ENCODE measurements at regions not wholly inside any gene's neighbourhood (a gene's known extent, or its start where the extent isn't known, plus 50 kb on each side); places are given as distances from the start of the nearest gene placed in this dataset.

- FAIRE-seq (no peak), DNase-seq (ENCODE audit: insufficient read length, low spot score) (no peak)
- no peak for TF ChIP-seq POU2F2 (IDR thresholded peaks at IDR 0.05; ENCODE audit: low read depth, low read length)
Measured at GRCh38 chr1:88029899-88030298, 654.2 kb upstream of the PKN2 start.

GRCh38 chr1:88035578-88035977 lies 648.5 kb upstream of the PKN2 start:
- DNase-seq (ENCODE audit: insufficient read length, low spot score) (no peak), FAIRE-seq (no peak)
- TF ChIP-seq PAX5 (IDR thresholded peaks at IDR 0.05; ENCODE audit: insufficient read depth, low read length, severe bottlenecking) (no peak), SPI1 (IDR thresholded peaks at IDR 0.05; ENCODE audit: low read depth, low read length) (no peak), POU2F2 (IDR thresholded peaks at IDR 0.05; ENCODE audit: low read depth, low read length) (no peak), POLR2AphosphoS5 (IDR thresholded peaks at IDR 0.05; ENCODE audit: low read depth, low read length) (no peak), POLR2A (IDR thresholded peaks at IDR 0.05; ENCODE audit: low read depth, low read length) (no peak), TAF1 (IDR thresholded peaks at IDR 0.05; ENCODE audit: low read depth, low read length) (no peak)

GRCh38 chr1:88036345-88037014 lies 647.6 kb upstream of the PKN2 start:
- no peak for FAIRE-seq

GRCh38 chr1:88039240-88039639 lies 644.8 kb upstream of the PKN2 start:
- TF ChIP-seq SPI1 (IDR thresholded peaks at IDR 0.05; ENCODE audit: low read depth, low read length), result no peak
- TF ChIP-seq POU2F2 (IDR thresholded peaks at IDR 0.05; ENCODE audit: low read depth, low read length), result no peak
- TF ChIP-seq POLR2AphosphoS5 (IDR thresholded peaks at IDR 0.05; ENCODE audit: low read depth, low read length), result no peak
- TF ChIP-seq TAF1 (IDR thresholded peaks at IDR 0.05; ENCODE audit: low read depth, low read length), result no peak
- no peak for TF ChIP-seq POLR2A (IDR thresholded peaks at IDR 0.05; ENCODE audit: low read depth, low read length)
- no peak for TF ChIP-seq PAX5 (IDR thresholded peaks at IDR 0.05; ENCODE audit: insufficient read depth, low read length, severe bottlenecking)
- FAIRE-seq (no peak), DNase-seq (ENCODE audit: insufficient read length, low spot score) (no peak)

More at GRCh38 chr1:88036345-88037014, 647.6 kb upstream of the PKN2 start:
- DNase-seq (ENCODE audit: insufficient read length, low spot score), result no peak
- no peak for TF ChIP-seq POU2F2 (IDR thresholded peaks at IDR 0.05; ENCODE audit: low read depth, low read length)
- TF ChIP-seq POLR2AphosphoS5 (IDR thresholded peaks at IDR 0.05; ENCODE audit: low read depth, low read length), result no peak
- TF ChIP-seq SPI1 (IDR thresholded peaks at IDR 0.05; ENCODE audit: low read depth, low read length), result no peak
- no peak for TF ChIP-seq TAF1 (IDR thresholded peaks at IDR 0.05; ENCODE audit: low read depth, low read length)
- no peak for TF ChIP-seq POLR2A (IDR thresholded peaks at IDR 0.05; ENCODE audit: low read depth, low read length)
- no peak for TF ChIP-seq PAX5 (IDR thresholded peaks at IDR 0.05; ENCODE audit: insufficient read depth, low read length, severe bottlenecking)

GRCh38 chr1:88043834-88044233 lies 640.2 kb upstream of the PKN2 start:
- DNase-seq (ENCODE audit: insufficient read length, low spot score) (no peak), FAIRE-seq (no peak)
- TF ChIP-seq POU2F2 (IDR thresholded peaks at IDR 0.05; ENCODE audit: low read depth, low read length), result no peak
- TF ChIP-seq POLR2A (IDR thresholded peaks at IDR 0.05; ENCODE audit: low read depth, low read length), result no peak
- no peak for TF ChIP-seq PAX5 (IDR thresholded peaks at IDR 0.05; ENCODE audit: insufficient read depth, low read length, severe bottlenecking)
- TF ChIP-seq SPI1 (IDR thresholded peaks at IDR 0.05; ENCODE audit: low read depth, low read length), result no peak
- TF ChIP-seq TAF1 (IDR thresholded peaks at IDR 0.05; ENCODE audit: low read depth, low read length), result no peak
- TF ChIP-seq POLR2AphosphoS5 (IDR thresholded peaks at IDR 0.05; ENCODE audit: low read depth, low read length), result no peak

GRCh38 chr1:88052167-88052566 lies 631.9 kb upstream of the PKN2 start:
- no peak for DNase-seq (ENCODE audit: insufficient read length, low spot score)

GRCh38 chr1:88053065-88053464 lies 631.0 kb upstream of the PKN2 start:
- FAIRE-seq (no peak), DNase-seq (ENCODE audit: insufficient read length, low spot score) (no peak)
- TF ChIP-seq PAX5 (IDR thresholded peaks at IDR 0.05; ENCODE audit: insufficient read depth, low read length, severe bottlenecking) (no peak), TAF1 (IDR thresholded peaks at IDR 0.05; ENCODE audit: low read depth, low read length) (no peak), POLR2AphosphoS5 (IDR thresholded peaks at IDR 0.05; ENCODE audit: low read depth, low read length) (no peak), SPI1 (IDR thresholded peaks at IDR 0.05; ENCODE audit: low read depth, low read length) (no peak), POU2F2 (IDR thresholded peaks at IDR 0.05; ENCODE audit: low read depth, low read length) (no peak), POLR2A (IDR thresholded peaks at IDR 0.05; ENCODE audit: low read depth, low read length) (no peak)

More at GRCh38 chr1:88052167-88052566, 631.9 kb upstream of the PKN2 start:
- TF ChIP-seq POU2F2 (IDR thresholded peaks at IDR 0.05; ENCODE audit: low read depth, low read length) (no peak), POLR2AphosphoS5 (IDR thresholded peaks at IDR 0.05; ENCODE audit: low read depth, low read length) (no peak), POLR2A (IDR thresholded peaks at IDR 0.05; ENCODE audit: low read depth, low read length) (no peak), SPI1 (IDR thresholded peaks at IDR 0.05; ENCODE audit: low read depth, low read length) (no peak), TAF1 (IDR thresholded peaks at IDR 0.05; ENCODE audit: low read depth, low read length) (no peak), PAX5 (IDR thresholded peaks at IDR 0.05; ENCODE audit: insufficient read depth, low read length, severe bottlenecking) (no peak)
- FAIRE-seq, result no peak

- no peak for FAIRE-seq
- DNase-seq (ENCODE audit: insufficient read length, low spot score), result no peak
- no peak for TF ChIP-seq POLR2AphosphoS5 (IDR thresholded peaks at IDR 0.05; ENCODE audit: low read depth, low read length)
- TF ChIP-seq POLR2A (IDR thresholded peaks at IDR 0.05; ENCODE audit: low read depth, low read length), result no peak
- no peak for TF ChIP-seq TAF1 (IDR thresholded peaks at IDR 0.05; ENCODE audit: low read depth, low read length)
- TF ChIP-seq SPI1 (IDR thresholded peaks at IDR 0.05; ENCODE audit: low read depth, low read length), result no peak
- no peak for TF ChIP-seq POU2F2 (IDR thresholded peaks at IDR 0.05; ENCODE audit: low read depth, low read length)
- no peak for TF ChIP-seq PAX5 (IDR thresholded peaks at IDR 0.05; ENCODE audit: insufficient read depth, low read length, severe bottlenecking)
Measured at GRCh38 chr1:88056881-88057280, 627.2 kb upstream of the PKN2 start.

- FAIRE-seq (no peak), DNase-seq (ENCODE audit: insufficient read length, low spot score) (no peak)
- TF ChIP-seq TAF1 (IDR thresholded peaks at IDR 0.05; ENCODE audit: low read depth, low read length) (no peak), POLR2A (IDR thresholded peaks at IDR 0.05; ENCODE audit: low read depth, low read length) (no peak), POU2F2 (IDR thresholded peaks at IDR 0.05; ENCODE audit: low read depth, low read length) (no peak), PAX5 (IDR thresholded peaks at IDR 0.05; ENCODE audit: insufficient read depth, low read length, severe bottlenecking) (no peak), POLR2AphosphoS5 (IDR thresholded peaks at IDR 0.05; ENCODE audit: low read depth, low read length) (no peak), SPI1 (IDR thresholded peaks at IDR 0.05; ENCODE audit: low read depth, low read length) (no peak)
Measured at GRCh38 chr1:88058205-88058604, 625.9 kb upstream of the PKN2 start.
